GM12874 (cell line): ENCODE measurements at regions not wholly inside any gene's neighbourhood (a gene's known extent, or its start where the extent isn't known, plus 50 kb on each side); places are given as distances from the start of the nearest gene placed in this dataset.

Experiments used
- CTCF ChIP-seq: IDR thresholded peaks from 2 replicates; pipeline ENCODE4 v1.5.1; 2011; ENCODE audit warnings: low read depth, mild to moderate bottlenecking, control low read depth, low read length, moderate library complexity; ENCODE audit not compliant: insufficient read depth

DNA sequence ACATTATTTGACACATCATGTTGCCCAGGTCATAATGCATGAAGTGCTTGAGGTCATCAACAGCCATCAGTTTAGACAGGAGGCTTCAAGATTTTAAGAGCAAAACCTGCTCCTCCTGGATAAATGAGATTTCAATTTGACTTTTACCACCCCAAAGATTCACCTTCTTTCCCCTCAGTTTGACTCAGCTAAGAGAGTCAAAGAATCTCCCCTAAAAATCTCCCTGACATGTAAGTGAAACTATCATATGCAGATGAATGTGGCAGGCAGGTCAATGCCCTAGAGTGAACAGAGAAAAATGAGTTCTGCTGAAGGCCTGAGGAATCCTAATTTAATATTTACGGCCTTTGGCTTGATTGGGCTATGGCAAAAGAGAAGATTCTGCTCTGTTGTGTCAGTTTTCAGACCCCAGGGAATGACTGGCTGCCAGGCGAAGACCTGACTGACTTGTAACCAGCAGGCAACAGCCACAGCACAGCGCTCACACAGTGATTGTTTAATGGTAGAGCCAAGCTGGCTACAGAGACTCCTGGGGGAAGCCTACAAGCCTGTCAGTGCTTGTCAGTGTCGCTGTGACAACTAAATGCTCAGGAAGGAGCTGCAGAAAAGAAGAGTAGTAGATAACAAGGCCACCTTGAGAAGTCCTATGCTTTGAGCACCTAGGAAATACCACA, 491.2 kb upstream of the LRRC4C start:
- TF ChIP-seq CTCF, result no peak

DNA sequence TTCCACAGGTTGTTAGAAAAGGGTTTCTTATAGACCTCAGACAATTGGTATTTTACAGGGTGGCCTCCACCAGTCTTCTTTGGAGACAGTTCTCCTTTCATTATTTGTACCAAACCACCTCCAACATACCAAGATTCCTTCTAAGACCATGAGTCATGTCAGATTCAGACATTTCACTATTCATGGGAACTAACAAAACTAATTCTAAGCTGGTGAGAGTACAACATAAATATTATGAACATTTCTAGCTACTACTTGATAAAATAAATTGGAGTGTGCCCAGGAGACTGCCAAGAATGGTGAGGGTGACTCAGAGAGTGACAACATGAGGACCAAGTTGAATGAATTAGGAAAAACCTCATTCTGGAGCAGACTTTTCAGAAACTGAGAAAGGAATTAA, 494.6 kb upstream of the LRRC4C start:
- no peak for TF ChIP-seq CTCF

DNA sequence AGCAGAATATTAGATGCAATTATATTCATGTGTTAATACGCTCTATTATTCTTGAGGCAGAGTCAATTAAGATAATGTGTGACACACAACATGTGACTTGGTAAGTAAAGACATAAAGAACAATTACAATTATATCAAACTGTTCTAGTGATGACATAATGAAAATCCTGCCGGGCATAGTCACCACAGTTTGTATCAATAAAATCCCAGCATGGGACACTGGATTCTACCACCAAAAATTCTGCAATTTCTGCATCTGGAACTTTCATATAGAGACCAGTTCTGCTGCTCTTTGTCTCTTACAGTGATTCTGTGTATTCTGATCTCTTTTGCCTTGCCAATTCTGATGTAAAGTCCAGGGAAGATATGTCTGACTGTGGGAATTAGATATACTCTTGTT, 495.6 kb upstream of the LRRC4C start:
- TF ChIP-seq CTCF, result no peak

- no peak for TF ChIP-seq CTCF
These were observed 496.4 kb upstream of the LRRC4C start for GRCh38 chr11:41955635-41956400.

- TF ChIP-seq CTCF, result no peak
These were observed 504.0 kb upstream of the LRRC4C start for GRCh38 chr11:41963406-41963805.

DNA sequence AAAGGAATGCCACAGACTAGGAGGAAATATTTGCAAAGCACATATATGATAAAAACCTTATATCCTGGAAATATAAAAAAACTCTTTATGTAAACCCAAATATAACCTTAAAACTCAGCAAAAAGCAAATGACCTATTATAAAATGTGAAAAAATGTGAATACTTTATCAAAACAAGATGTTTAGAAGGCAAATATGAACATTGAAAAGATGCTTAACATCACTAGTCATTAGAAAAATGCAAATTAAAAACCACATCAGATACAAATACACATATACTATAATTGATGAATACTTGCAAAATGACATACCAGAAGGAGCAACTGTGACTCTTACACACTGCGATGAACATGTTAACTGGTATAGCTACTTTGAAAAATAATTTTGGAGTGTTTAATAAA, 511.2 kb upstream of the LRRC4C start:
- TF ChIP-seq CTCF, result no peak

DNA sequence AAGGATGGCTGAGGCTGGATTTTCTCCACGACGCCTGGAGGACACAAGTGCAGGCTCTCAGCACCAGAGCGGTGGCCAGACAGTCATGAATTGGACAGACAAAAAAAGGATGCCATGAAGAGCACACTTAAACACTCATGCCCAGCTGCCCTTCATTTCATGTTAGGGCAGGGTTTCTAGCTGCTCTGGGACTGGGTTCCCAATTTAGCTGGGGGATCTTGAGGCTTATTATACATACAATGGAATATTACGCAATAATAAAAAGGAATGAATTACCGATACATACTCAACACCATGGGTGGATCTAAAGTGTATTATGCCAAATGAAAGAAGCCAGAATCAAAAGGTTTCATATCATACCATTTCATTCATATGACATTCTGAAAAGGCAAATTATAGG, 512.1 kb upstream of the LRRC4C start:
- TF ChIP-seq CTCF, result no peak
